Thyroid gland (tissue), 4 donors: ENCODE measurements at regions not wholly inside any gene's neighbourhood (a gene's known extent, or its start where the extent isn't known, plus 50 kb on each side); places are given as distances from the start of the nearest gene placed in this dataset.

ENCODE experiments used
- DNase-seq, 2 donors: peaks; one replicate each; pipeline ENCODE4 v3.0.0-alpha.2; 2019
- H3K27ac ChIP-seq, 3 donors: fragments of 200-600 bp; sonication (generic); 1 replicate in 2 of 3; 2 replicates in 1 of 3; pipeline ENCODE4 v1.5.1; 2016 to 2019; ENCODE audit warnings: mild to moderate bottlenecking in 1 of 3, moderate library complexity in 1 of 3
- H3K27me3 ChIP-seq: fragments of 200-600 bp; sonication (generic); one replicate; pipeline ENCODE4 v1.5.1; 2019
- H3K36me3 ChIP-seq, 2 donors: fragments of 200-600 bp; sonication (generic); one replicate each; pipeline ENCODE4 v1.5.1; 2016 to 2019
- H3K4me1 ChIP-seq, 2 donors: fragments of 200-600 bp; sonication (generic); one replicate each; pipeline ENCODE4 v1.5.1; 2017 to 2019
- H3K4me3 ChIP-seq, 3 donors: fragments of 200-600 bp; sonication (generic); replicated peaks in 1 of 3; 1 replicate in 2 of 3; 2 replicates in 1 of 3; pipeline ENCODE4 v1.5.1; 2016; ENCODE audit warnings: mild to moderate bottlenecking in 1 of 3
- H3K9me3 ChIP-seq: fragments of 200-600 bp; sonication (generic); one replicate; pipeline ENCODE4 v1.5.1; 2017
- POLR2A ChIP-seq, 2 donors: fragments of 450-650 bp; IDR thresholded peaks; one replicate each; pipeline ENCODE4 v1.6.1; 2017; ENCODE audit warnings: antibody characterized with exemption in 2 of 2, mild to moderate bottlenecking in 2 of 2, moderate library complexity in 1 of 2
- WGBS, 2 donors: methylation state at CpG; one replicate each; pipeline ENCODE4 v1.1.5; 2017; 5-methylcytosine and 5-hydroxymethylcytosine counted together
- intact Hi-C: fragments of 100-400 bp; cut with DNase I; formaldehyde crosslinking; loops from one replicate; pipeline ENCODE4 v1.15.1; 2023
- TF ChIP-seq, protein P1 (sequence below), 6 experiments: fragments of 200-600 bp in 3 of 6; fragments of 450-650 bp in 3 of 6; sonication (generic) in 3 of 6; IDR thresholded peaks; one replicate each; pipeline ENCODE4 v1.5.1; 2016 to 2019; ENCODE audit warnings: antibody characterized with exemption in 6 of 6, mild to moderate bottlenecking in 2 of 6, inconsistent platforms in 1 of 6, moderate library complexity in 1 of 6

- no peaks in the 10 kb centered on the region for H3K4me1 ChIP-seq
- DNase-seq: no peak
- intact Hi-C loops: no loop called here
- TF ChIP-seq, protein P1, sequence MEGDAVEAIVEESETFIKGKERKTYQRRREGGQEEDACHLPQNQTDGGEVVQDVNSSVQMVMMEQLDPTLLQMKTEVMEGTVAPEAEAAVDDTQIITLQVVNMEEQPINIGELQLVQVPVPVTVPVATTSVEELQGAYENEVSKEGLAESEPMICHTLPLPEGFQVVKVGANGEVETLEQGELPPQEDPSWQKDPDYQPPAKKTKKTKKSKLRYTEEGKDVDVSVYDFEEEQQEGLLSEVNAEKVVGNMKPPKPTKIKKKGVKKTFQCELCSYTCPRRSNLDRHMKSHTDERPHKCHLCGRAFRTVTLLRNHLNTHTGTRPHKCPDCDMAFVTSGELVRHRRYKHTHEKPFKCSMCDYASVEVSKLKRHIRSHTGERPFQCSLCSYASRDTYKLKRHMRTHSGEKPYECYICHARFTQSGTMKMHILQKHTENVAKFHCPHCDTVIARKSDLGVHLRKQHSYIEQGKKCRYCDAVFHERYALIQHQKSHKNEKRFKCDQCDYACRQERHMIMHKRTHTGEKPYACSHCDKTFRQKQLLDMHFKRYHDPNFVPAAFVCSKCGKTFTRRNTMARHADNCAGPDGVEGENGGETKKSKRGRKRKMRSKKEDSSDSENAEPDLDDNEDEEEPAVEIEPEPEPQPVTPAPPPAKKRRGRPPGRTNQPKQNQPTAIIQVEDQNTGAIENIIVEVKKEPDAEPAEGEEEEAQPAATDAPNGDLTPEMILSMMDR (IDR thresholded peaks at IDR 0.05): no peak
- no peak for TF ChIP-seq POLR2A (IDR thresholded peaks at IDR 0.05)
- no peak overlapping the region for H3K27ac ChIP-seq
- H3K27me3 ChIP-seq: no peaks in the 10 kb centered on the region
- H3K9me3 ChIP-seq: no peaks in the 10 kb centered on the region
- H3K4me3 ChIP-seq: no peak overlapping the region
- H3K36me3 ChIP-seq: no peaks in the 10 kb centered on the region
Observed at GRCh38 chr2:60175290-60175689, 378.2 kb downstream of the BCL11A start.

- Histone ChIP-seq H3K36me3 (no peaks in the 10 kb centered on the region), H3K27ac (no peak overlapping the region), H3K9me3 (no peaks in the 10 kb centered on the region), H3K4me3 (no peak overlapping the region), H3K4me1 (no peaks in the 10 kb centered on the region), H3K27me3 (no peaks in the 10 kb centered on the region)
- no peak for TF ChIP-seq POLR2A (IDR thresholded peaks at IDR 0.05)
- TF ChIP-seq, protein P1 (IDR thresholded peaks at IDR 0.05): no peak
- 95 to 98% methylated on average over 1 of the region's 1 CpG for WGBS, 2 donors
- DNase-seq: no peak
- intact Hi-C loops: no loop called here
Observed at GRCh38 chr2:60174146-60174545, 379.3 kb downstream of the BCL11A start.

GRCh38 chr2:60172801-60173200 lies 380.7 kb downstream of the BCL11A start:
- TF ChIP-seq, protein P1 (IDR thresholded peaks at IDR 0.05): no peak
- no peak for TF ChIP-seq POLR2A (IDR thresholded peaks at IDR 0.05)
- H3K9me3 ChIP-seq: no peaks in the 10 kb centered on the region
- no peaks in the 10 kb centered on the region for H3K27me3 ChIP-seq
- H3K4me3 ChIP-seq: no peak overlapping the region
- no peaks in the 10 kb centered on the region for H3K36me3 ChIP-seq
- WGBS, 2 donors: 88 to 92% methylated on average over 3 of the region's 3 CpGs
- H3K4me1 ChIP-seq: no peaks in the 10 kb centered on the region
- intact Hi-C loops: no loop called here
- no peak overlapping the region for H3K27ac ChIP-seq
- DNase-seq: no peak

GRCh38 chr2:60170272-60170671 lies 383.2 kb downstream of the BCL11A start:
- Histone ChIP-seq H3K36me3 (no peaks in the 10 kb centered on the region), H3K27ac (no peak overlapping the region), H3K4me1 (no peaks in the 10 kb centered on the region), H3K9me3 (no peaks in the 10 kb centered on the region), H3K27me3 (no peaks in the 10 kb centered on the region), H3K4me3 (no peak overlapping the region)
- WGBS, 2 donors: 89 to 96% methylated on average over 3 of the region's 3 CpGs
- intact Hi-C loops: no loop called here
- no peak for TF ChIP-seq POLR2A (IDR thresholded peaks at IDR 0.05)
- TF ChIP-seq, protein P1 (IDR thresholded peaks at IDR 0.05): no peak
- no peak for DNase-seq

GRCh38 chr2:60168247-60168646 lies 385.2 kb downstream of the BCL11A start:
- no peak for DNase-seq
- TF ChIP-seq, protein P1 (IDR thresholded peaks at IDR 0.05): no peak
- no peak for TF ChIP-seq POLR2A (IDR thresholded peaks at IDR 0.05)
- Histone ChIP-seq H3K4me1 (no peaks in the 10 kb centered on the region), H3K27ac (no peak overlapping the region), H3K27me3 (no peaks in the 10 kb centered on the region), H3K36me3 (no peaks in the 10 kb centered on the region), H3K4me3 (no peak overlapping the region), H3K9me3 (no peaks in the 10 kb centered on the region)
- intact Hi-C loops: no loop called here
- 86 to 87% methylated on average over 2 to 3 of the region's 3 CpGs for WGBS, 2 donors
